HG02571 (cell line): ENCODE measurements at regions not wholly inside any gene's neighbourhood (a gene's known extent, or its start where the extent isn't known, plus 50 kb on each side); places are given as distances from the start of the nearest gene placed in this dataset.

Source experiments
- ATAC-seq: cut with Tn5 transposase; IDR thresholded peaks from one replicate; pipeline ENCODE4 v1.9.1; 2021; ENCODE audit warnings: mild to moderate bottlenecking, moderate library complexity; ENCODE audit not compliant: unreplicated experiment

DNA sequence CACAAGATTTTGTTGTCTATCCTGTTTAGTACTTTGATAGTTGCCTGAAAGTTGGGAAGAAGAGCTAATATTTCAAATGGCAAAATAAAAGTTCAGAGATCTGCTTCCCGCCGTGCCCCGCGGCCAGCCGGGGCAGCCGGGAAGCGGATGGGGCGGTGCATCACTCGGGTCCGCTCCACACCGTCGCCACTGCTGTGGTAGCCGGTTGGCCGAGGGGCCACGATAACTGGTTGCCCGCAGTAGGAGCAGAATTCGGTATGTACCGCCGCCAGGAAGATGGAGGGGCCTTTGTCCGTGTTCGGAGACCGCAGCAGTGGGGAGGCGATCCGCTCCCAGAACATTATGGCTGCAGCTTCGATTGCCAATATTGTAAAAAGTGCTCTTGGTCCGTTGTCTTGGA, 427.2 kb upstream of the PDE3A start:
- no peak for ATAC-seq

DNA sequence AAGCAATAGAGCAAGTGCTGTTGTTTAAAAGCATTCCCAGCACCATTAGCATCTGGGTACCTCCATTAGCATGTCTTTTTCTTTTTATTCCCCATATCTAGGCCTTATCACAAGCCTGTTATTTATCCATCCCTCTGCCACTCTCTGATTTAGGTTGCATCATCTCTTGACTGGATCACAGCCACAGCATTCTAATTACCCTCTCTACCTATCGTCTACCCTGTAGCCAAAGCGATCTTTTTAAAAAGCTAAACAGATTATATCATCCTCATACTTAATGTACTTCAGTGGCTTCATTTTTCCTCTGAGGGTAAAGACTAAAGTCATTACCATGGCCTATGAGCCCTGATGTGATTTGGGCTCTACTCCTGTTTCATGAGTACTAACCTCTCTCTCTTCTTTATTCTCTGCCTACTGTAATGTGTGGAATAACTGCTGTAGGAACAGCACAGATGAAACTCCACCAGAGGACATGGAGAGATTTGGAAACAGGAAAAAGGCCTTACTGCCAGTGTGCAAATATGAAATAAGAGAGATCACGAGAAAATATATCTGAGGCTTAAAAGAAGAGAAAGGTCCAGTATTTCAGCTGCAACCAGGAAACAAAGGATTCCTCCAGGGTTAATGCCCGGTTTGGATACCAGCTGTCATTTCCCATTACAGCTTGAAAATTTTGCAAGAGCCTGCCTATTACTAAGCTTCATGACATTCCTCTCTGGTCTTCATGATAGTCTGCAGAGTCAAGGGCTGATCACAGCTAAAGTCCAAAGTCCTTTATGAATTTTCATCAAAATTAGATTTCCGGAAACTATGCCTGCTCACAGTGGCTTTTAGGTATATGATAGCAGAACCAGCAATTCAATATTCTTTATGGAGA, 422.5 kb upstream of the PDE3A start:
- ATAC-seq, result no peak

- ATAC-seq, result no peak
These were observed 421.8 kb upstream of the PDE3A start for GRCh38 chr12:19946550-19946949.

- no peak for ATAC-seq
These were observed 421.0 kb upstream of the PDE3A start for GRCh38 chr12:19947344-19947743.

DNA sequence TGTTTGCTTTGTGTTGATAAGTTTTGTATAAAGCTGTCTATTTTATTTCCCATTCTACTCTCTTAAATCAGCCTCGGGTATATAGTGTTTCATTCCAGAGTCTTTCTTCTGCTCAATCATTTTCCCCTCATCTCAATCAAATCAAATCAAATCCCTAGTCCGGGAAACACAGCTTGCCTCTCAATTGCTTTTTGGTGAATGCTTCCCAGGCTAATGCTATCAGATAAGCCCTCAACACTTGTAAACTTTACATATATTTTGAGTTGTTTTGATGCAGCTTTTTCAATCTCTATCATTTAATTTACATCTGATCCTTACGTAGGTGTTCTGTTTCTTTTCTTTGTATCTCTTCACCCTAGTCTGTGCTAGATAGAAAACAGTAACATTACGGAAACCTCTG, 416.7 kb upstream of the PDE3A start:
- ATAC-seq, result no peak

DNA sequence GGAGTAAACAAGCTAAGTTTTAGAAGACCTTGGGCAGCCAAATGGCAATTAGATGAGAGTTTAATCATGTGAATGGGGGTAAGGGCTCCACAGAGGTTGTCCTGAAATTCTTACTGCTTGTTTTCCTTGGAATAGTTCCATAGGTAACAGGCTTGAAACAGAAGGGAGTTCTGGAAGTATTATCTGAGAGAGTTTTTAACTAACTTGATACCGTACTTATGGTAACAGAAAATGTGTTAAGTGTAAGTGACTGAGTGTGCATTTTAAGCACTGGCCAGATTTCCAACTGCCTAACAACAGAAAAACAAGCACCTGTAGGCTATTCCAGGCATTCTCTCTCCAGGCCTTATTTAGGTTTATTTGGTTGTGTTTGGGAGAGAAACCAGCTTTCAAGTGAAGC, 414.6 kb upstream of the PDE3A start:
- no peak for ATAC-seq

DNA sequence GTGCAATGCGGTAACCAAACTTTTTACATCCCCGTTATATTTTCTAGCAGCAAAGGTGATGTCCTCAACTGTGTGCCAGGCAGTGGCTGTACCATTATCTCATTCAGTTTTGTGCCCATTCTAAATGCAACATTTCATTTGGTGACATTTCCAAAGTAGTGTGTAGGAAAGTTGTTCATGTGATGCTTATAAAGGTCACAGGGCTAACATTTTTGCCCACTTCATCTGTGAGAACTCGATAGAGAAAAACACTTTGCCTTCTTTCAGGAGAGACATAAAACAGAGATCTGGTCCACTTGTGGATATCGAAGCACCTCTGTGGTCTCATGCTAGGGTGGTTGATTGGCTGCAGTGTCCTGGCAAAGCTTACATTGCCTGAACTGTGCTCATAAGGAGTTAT, 414.2 kb upstream of the PDE3A start:
- ATAC-seq, result no peak

- no peak for ATAC-seq
These were observed 410.8 kb upstream of the PDE3A start for GRCh38 chr12:19957308-19958125.

GRCh38 chr12:19958389-19958788, 409.9 kb upstream of the PDE3A start:
- ATAC-seq, result no peak

- no peak for ATAC-seq
These were observed 409.0 kb upstream of the PDE3A start for GRCh38 chr12:19959353-19959752.

DNA sequence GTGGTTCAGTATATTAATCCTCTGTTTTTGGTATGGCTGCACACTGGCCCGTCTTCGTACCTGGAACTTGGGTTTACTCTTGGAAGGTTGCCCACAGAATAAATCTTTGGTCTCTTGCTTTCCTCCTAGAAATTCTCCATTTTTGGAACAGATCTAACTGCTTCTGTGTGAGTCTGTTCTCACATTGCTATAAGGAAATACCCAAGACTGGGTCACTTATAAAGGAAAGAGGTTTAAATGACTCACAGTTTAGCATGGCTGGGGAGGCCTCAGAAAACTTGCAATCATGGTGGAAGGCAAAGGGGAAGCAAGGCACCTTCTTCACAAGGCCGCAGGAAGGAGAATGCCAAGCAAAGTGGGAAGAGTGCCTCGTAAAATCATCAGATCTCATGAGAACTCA, 407.8 kb upstream of the PDE3A start:
- no peak for ATAC-seq

- no peak for ATAC-seq
These were observed 406.1 kb upstream of the PDE3A start for GRCh38 chr12:19962192-19962591.

- ATAC-seq, result no peak
These were observed 404.4 kb upstream of the PDE3A start for GRCh38 chr12:19963972-19964371.

DNA sequence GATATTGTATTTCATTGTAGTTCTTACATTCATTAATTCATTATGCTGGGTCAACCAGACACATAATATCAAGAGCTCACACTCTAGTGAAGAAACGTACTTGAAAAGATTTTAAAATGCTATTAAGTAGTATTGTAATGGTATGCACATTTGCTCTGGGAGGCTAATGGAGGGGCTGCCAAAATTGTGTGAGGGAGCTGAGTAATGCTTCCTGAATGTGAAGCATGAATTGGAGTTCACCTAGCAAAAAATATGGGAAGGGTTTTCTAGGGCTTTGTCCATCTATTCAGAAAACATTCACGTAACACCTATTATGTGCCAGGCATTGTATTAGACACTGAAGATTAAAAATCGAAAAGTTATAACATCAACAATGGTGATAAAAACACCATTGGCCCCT, 403.8 kb upstream of the PDE3A start:
- ATAC-seq, result no peak

DNA sequence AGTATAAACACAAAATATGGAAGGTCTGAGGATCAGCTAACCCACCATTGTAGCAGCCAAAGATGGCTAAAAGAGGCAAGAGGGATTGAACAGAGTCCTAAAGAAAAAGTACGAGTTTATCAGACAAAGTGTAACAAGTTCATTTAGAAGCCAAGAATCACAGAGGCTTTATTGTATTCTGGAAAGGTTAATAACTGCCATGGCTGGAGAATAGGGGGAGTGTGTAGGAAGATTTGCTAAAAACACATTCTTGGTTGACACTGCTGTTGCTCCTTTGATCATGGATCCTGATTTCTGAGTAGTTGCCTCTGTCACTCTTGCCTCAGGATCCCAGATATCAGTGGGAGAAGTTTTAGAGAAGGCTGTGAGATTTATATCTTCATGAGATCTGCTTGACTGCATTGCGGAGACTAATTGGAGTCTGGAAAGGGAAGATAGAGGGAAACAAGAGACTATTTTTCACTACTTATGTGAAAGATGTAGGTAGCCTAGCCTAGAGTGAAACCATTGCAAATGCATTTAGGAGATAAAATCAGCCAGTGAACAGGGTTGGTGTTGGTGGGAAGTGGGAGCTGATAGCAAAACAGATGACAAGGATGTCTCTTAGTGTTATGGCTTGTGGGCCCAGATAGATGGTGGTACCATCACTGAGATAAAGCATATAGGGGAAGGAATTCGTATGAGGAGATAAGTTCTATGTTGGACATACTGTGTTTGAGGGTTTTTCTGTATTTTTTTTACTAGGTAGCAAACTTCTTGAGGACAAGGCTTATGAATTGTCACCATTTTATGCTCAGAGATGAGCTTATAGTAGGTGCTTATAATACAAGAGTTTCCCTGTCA, 402.9 kb upstream of the PDE3A start:
- no peak for ATAC-seq

DNA sequence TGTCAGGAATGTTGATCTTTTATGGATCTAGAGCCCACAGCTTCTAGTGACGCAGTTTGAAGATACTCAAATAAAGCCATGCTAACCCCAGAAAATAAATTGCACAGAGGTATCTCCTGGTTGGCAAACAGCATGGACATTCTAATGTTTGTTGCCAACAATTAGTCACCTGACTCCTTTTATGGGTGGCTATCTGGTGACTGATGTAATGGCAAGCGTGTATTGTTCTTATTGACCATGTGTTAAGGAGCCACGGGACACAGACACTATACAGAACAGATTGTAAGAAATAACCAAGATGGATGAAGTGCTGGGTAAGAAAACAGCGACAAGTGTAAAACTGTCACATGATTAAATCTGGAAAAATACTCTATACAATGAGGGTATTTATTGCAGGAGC, 401.3 kb upstream of the PDE3A start:
- no peak for ATAC-seq

DNA sequence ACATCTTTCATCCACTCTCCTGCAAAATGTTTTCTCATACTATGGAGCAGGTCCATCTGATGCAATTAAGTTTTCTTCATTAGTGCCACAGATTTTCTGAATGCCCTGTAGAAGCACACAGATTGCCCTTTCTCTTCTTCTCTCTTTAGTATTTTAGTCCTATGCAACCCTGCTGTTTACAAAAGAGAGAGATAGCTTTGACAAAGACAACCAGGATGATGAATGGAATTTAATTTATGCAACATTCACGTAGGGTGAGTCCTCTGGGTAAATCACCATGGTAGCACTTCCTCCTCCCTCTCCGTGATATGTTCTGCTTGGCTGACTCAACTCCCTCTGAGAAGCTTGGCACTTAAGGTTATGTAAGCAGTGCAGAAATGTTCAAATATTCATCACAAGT, 400.9 kb upstream of the PDE3A start:
- no peak for ATAC-seq

DNA sequence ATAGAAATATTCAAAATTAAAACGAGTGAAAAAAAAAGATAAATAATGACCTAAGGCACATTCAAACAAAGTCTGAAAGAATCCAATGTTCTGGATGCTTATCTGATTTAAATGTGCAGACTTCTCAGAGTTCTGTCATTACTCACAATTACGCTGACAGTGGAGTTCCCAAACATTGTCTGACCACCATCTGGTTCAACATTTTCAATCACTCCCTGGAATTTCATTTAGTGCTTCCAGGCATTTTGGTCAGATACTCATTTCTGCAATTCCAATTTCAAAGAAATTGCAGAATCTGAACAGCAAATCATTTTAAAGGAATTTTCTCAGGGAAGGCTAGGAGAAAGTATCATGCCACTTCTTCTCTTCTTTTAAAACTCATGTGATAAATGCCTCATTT, 398.2 kb upstream of the PDE3A start:
- ATAC-seq, result no peak

GRCh38 chr12:19970821-19971220, 397.5 kb upstream of the PDE3A start:
- no peak for ATAC-seq

- no peak for ATAC-seq
These were observed 396.7 kb upstream of the PDE3A start for GRCh38 chr12:19971361-19972280.
